Fibroblast of villous mesenchyme (primary cell): ENCODE measurements at regions not wholly inside any gene's neighbourhood (a gene's known extent, or its start where the extent isn't known, plus 50 kb on each side); places are given as distances from the start of the nearest gene placed in this dataset.
A peak's percentile ranks its signal among the peaks of the same experiment; 100 is the strongest.

Experiments
- DNase-seq: peaks from one replicate; pipeline ENCODE4 v3.0.0-alpha.2; 2010; ENCODE audit warnings: low read depth
- H3K4me3 ChIP-seq: 2 replicates; pipeline ENCODE4 v1.5.1; 2011; ENCODE audit warnings: low read depth, mild to moderate bottlenecking, low read length
- TF ChIP-seq, protein P1 (sequence below): IDR thresholded peaks from 2 replicates; pipeline ENCODE4 v1.5.1; 2012; ENCODE audit warnings: low read depth, mild to moderate bottlenecking, low read length; ENCODE audit not compliant: insufficient read depth

DNA sequence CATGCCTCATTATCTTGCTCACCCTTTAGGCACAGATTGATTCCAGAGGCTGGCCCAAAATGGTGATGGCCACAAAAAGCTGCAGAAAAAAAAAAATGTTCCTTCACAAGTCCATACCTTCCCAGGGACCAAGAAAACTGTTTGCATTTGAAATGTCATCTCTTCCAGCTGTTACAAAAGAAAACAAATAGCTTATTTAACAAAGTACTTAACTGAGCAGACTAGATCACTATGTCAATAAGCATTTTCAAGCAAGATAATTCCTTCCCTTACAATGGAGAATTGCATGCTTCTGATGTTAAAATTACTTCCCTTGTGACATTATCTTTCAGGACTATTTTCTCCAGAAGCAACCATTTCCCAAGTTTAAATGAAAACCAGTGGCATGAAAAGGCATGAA is 377.9 kb upstream of the KITLG start:
- TF ChIP-seq, protein P1, sequence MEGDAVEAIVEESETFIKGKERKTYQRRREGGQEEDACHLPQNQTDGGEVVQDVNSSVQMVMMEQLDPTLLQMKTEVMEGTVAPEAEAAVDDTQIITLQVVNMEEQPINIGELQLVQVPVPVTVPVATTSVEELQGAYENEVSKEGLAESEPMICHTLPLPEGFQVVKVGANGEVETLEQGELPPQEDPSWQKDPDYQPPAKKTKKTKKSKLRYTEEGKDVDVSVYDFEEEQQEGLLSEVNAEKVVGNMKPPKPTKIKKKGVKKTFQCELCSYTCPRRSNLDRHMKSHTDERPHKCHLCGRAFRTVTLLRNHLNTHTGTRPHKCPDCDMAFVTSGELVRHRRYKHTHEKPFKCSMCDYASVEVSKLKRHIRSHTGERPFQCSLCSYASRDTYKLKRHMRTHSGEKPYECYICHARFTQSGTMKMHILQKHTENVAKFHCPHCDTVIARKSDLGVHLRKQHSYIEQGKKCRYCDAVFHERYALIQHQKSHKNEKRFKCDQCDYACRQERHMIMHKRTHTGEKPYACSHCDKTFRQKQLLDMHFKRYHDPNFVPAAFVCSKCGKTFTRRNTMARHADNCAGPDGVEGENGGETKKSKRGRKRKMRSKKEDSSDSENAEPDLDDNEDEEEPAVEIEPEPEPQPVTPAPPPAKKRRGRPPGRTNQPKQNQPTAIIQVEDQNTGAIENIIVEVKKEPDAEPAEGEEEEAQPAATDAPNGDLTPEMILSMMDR: no peak
- DNase-seq: no peak
- no peak overlapping the region for H3K4me3 ChIP-seq

DNA sequence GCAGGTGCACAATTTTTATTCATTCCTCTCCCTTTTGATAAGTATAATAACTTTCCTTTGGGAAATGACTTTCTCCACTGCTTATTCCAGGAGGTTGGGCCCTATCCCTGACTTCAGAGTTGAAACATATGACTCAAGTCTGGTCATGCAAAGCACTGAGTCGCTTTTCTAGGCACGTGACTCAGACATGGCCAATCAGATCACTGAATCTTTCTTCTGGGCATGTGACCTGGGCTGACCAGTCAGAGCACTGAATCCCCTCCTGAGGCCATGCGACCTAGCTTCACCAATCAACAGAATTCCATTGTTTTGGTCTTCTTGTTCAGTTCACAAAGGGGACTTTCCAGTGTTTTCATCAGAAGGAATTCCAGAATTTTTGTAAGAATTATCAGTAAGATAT is 377.1 kb upstream of the KITLG start:
- TF ChIP-seq, protein P1: no peak
- no peak for DNase-seq
- no peak overlapping the region for H3K4me3 ChIP-seq

DNA sequence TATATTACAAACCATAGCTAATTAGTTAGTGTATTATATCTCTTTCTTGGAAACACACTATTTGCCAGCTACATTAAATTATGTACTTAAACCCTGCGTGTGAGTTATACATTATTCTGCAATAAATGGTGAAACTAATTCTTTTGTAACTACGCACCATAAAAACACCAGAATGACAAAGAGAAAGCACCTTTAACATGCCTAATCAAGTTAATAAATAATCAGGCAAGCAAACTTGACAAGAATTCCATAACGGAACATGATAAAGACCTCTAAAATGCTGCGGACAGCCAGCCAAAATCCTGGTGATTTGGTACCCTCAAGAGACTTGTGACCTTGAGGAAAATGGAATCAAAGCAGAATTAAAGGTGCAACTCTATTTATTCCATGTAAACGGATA is 375.3 kb upstream of the KITLG start:
- no peak for DNase-seq
- H3K4me3 ChIP-seq: no peak overlapping the region
- TF ChIP-seq, protein P1: no peak

- no peak for DNase-seq
- TF ChIP-seq, protein P1: no peak
- H3K4me3 ChIP-seq: no peak overlapping the region
These were observed 372.8 kb upstream of the KITLG start for GRCh38 chr12:88953029-88953586.

- TF ChIP-seq, protein P1: no peak
- DNase-seq: peak; percentile 22
- H3K4me3 ChIP-seq: no peak overlapping the region
These were observed 372.3 kb upstream of the KITLG start for GRCh38 chr12:88952562-88952942.

DNA sequence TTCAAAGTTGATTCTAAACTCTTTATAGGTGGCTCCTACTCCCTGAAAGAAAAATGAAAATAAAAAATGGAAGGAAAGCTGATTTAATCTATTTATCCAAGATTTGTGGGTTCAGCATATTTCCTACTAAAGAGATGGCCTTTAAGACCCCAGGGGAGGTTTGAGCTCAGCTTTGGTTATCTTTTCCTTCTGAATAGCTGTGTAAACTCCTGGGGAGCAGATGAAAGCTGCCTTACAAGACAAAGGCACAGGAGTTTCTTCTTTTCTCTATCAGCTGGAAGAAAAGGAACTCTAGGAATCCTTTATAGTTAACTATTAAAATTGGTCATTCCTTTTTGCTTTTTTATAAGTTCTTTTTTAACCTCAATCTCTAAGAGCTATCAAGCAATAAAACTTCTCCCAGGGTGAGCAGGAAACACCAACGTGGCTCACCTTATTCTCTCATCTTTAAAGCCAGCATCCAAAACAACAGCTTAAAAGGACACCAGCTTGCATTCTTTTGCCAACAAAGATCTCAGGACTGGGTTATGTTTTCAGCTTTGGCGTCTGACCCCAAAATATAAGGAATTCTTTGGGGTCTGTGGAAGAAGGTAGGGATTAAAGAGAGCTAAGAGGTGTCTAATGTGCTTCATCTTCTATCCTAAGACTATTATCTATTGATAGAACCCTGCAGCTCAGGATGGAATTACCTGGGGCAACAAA is 371.7 kb upstream of the KITLG start:
- no peak for DNase-seq
- H3K4me3 ChIP-seq: no peak overlapping the region
- TF ChIP-seq, protein P1: no peak

- DNase-seq: no peak
- TF ChIP-seq, protein P1: no peak
These were observed 370.9 kb upstream of the KITLG start for GRCh38 chr12:88951177-88951576.

More at GRCh38 chr12:88951177-88951576, 370.9 kb upstream of the KITLG start:
- H3K4me3 ChIP-seq: no peak overlapping the region
